Putamen (tissue), 1 donor: ENCODE measurements at regions not wholly inside any gene's neighbourhood (a gene's known extent, or its start where the extent isn't known, plus 50 kb on each side); places are given as distances from the start of the nearest gene placed in this dataset.
A peak's percentile ranks its signal among the peaks of the same experiment; 100 is the strongest.

ENCODE experiments used
- DNase-seq: peaks from one replicate; pipeline ENCODE4 v3.0.0-alpha.2; 2016; ENCODE audit warnings: low spot score

DNA sequence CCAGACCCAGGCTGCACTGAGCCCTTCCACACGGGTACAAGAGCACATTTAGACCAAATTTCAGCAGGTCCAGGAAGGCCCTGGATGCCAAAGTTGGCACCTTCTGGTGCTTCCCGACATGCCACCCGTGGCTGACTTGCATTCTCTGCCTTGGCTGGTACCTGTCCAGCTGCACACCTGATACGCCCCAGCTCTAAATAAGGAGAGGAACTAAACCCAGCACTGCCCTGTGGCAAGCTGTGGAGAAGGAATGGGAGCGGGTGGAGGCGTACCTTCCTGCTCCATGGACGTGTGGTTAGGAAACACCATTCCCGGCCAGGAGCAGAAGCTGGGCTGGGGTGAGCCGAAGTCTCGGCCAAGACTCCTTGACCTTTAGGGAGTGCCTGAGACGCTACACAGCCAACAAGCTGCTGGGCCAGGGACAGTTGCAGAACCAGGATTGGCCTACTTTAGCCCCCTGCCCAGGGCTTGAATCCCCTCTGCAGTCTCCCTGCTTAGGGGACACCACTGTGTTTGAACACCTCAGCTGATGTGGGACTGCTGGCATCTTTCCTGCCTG is 86.5 kb upstream of the TAF1B start:
- DNase-seq, result no peak

DNA sequence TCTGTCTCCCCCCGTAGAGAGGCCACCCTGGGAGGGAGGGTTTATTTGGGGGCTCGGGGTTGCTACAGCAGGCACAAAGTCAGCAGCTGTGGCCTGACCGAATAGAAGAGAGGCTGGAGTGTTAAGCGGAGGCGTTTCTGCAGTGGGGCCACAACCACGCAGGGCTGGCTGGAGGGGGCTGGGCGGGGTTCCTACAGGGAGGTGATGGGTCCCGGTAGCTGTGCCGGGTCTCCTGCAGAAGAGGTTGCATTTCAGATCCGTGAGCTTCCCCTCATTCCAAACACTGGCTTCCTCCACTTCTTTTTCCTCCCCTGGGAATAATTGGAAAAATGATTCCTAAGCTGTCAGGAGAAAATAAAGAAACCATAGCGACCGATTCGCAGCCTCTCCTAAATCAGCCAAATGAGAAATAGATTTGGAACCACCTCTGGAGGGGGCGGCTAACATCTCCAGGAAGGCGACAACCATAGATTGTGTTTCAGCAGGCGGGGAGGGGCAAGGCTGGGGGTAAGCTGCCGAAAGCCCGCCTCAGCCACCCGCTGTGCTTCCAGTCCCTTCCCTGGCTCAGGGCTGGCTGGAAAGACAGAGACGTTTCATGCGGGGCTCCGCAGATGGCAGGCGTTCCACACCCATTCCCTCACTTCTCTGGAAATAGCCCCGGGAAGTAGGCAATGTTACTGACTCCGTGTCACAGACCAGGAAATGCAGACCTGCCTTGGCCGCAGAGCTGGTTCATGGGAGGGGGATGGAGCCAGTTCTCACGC is 85.6 kb upstream of the TAF1B start:
- DNase-seq, result no peak

DNA sequence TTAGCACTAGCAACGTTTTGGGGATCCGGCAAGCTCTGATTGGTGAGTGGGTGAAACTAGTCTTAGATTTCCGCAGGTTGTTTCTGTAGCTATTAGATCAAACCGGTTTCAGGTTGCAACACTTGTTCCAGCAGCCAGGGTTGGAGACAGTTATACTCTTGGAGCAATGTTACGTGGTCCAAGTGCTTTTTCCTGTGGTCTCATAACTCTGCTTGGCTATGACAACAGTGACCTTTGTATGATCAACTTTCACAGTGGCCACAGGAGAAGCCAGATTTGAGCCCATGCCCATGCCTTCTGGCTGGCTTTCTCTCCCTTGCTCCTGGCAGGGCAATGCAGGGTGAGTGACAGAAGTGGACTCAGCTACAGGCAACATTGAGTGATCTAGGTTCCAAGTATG is 84.5 kb upstream of the TAF1B start:
- DNase-seq, result no peak

DNA sequence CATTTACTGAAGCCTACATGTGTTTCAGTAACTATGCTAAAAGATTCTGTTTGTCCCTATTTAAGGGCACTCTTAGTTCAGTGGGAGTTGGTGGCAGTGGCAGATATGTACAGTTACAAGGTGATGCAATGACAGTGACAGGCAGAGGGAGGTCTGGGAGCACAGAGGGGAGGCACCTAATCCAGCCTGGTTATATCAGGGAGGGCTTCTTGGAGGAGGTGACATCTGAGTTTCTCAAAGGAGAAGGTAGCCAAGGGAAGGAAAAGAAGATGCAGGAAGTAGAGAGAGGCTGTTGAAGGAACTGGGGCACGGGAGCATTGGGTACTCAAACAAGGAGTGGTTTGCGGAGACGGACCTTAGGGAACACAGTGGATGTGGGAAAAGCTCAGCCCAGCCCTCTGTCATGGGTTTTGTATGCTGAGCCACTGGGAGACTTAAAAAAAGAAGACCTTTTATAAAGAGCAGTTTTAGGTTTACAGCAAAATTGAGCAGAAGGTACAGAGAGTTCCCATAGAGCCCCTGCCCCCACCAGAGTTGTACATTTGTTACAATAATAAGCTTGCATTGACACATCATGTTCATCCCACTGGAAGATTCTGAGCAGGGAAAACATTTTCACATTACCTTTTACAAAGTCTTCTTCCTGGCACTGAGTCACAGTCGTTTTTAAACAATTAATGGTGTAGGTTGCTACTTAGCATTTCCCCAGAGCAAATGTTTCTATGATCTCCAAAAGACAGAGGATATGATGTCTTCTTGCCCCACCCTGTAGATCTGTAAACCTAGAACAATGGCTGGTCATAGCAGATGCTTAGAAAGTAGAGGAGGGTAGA is 83.0 kb upstream of the TAF1B start:
- DNase-seq, result no peak

DNA sequence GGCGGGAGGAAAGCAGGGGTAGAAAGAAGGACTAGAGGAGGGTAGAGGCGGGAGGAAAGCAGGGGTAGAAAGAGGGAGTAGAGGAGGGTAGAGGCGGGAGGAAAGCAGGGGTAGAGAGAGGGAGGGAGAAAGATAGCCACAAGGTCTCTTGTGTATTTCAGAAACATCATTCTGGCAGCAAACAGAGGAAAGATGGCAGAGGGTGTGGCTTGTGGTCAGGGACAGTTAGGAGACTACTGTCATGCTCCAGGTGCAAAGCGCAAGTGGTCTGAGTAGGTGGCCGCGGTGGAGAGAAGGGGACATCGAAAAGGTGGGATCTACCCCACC is 82.4 kb upstream of the TAF1B start:
- DNase-seq, result no peak

DNA sequence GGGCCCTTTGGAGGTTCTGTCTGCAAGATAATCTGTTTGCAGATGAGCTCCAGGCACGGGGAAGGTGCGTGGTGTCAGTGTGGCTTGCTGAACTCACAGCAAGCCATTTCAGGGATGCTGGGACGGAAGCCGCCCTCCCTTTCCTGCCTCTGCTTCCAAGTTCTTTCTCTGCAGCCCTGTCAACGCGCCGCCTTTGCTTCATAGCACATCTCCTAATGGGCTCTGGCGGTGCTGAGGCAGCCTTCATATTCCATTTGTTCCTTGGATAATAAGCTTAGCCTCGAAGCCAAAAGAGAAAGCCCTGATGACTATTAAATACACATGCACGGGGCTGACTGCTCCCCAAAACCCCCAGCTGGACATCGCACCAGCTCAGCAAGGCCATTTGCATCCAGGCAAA is 81.7 kb upstream of the TAF1B start:
- DNase-seq, result no peak

GRCh38 chr2:9762164-9762563 is 81.1 kb upstream of the TAF1B start:
- DNase-seq, result no peak

- no peak for DNase-seq
Observed at GRCh38 chr2:9762941-9763340, 80.3 kb upstream of the TAF1B start.

GRCh38 chr2:9763356-9764152 is 79.7 kb upstream of the TAF1B start:
- no peak for DNase-seq

DNA sequence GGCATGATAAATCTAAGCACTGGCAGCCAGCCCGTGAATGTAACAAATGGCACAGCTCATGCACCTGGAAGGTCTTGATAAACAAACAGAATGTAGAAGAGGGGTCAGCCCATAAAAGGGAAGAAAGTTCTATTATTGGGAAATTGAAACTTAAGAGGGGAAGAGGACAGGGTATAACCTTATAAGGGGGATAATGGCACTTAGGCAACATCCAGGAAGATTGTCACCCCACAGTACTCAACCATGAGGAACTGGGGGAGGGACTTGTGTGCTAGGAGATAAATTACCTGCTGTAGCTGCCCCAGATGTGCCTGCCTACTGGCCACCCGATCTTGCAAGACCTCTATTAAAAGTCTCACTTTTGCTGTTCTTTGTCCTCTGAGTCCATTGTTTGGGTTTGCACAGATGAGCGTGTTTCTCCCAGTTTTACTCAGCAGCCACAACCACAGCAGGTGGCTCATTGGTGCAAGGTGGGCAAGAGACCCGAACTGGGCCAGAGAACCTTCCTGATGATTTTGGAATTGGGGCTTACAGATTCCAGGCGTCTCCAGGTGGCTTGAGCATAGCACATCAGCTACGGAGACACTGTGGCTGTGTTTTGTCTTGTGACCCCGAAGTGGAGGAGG is 79.0 kb upstream of the TAF1B start:
- DNase-seq, result no peak

DNA sequence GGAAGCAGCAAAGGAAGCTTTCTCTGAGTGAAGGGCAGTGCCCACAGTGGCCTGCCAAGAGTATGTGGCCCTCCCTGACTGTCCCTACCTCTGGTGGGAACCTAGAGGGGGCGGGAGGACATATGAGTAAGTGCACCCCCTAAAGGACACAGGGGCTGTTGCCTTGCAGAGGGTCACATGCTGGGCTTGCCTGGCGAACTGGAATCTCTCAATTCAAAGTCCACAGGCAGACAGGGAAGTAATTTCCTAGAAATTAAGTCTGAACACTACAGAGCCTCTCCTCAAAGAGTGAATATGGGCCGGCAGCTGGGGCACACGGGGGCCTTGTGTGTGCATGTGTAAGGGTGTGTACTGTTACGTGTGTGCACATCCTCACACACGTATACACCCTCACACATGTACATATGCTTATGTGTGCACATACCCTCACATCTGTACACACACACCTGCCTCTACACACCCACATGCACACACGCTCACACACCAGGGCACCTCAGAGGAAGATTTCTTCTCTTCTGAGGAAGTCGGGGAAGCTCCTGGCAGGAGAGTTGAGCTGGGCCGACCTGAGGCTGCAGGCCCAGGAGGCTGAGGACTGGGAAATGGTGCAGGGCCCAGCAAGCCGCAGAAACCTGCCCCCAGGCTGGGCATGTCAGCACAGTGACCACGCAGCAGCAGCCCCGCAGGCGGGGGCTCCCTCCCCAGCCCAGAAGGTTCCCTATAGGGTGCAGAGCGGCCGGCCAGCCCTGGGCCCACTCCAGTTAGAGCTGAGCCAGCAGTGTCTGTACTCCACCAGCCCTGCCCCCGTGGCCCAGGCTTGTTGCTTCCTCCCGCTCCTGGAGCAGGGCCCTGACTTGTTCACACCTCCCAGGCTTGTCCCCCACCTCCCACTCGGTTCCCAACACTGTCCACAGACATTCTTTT is 77.4 kb upstream of the TAF1B start:
- DNase-seq, result no peak

DNA sequence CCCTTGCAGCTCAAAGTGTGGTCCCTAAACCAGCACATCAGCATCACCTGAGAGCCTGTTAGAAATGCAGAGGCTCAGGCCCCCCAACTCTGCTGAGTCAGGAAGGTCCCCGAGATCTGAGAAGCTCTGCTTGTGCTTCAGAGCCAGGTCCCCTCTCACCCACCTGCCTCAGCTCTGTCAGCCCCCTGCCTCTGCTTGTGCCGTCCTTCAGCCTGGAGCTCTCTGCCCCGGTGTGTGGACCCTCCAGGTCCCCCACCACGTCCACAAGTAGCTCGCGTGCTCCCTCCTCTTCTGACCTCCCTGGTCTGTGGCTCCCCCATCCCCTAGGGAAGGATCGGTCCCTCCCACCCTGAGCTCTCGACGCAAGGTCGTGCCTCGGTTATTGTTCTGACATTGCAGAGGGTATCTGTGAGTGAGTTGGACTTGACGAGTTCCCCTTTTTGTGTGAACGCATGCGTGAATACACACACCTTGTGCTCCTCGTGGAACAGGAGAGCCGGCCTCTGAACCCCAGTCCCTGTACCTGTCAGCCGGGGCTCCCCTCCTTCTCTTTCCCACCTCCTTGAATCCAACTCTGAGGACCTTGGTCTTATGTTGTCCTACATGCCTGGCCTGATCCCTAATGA is 75.5 kb upstream of the TAF1B start:
- DNase-seq, result no peak

- DNase-seq, result no peak
Observed at GRCh38 chr2:9768388-9768787, 74.9 kb upstream of the TAF1B start.

- DNase-seq, result no peak
Observed at GRCh38 chr2:9769171-9770005, 73.9 kb upstream of the TAF1B start.

- no peak for DNase-seq
Observed at GRCh38 chr2:9770006-9770307, 73.3 kb upstream of the TAF1B start.

- peak; percentile 69 for DNase-seq
Observed at GRCh38 chr2:9770308-9771100, 72.8 kb upstream of the TAF1B start.

GRCh38 chr2:9771101-9771449 is 72.2 kb upstream of the TAF1B start:
- DNase-seq, result no peak

GRCh38 chr2:9771481-9772017 is 71.7 kb upstream of the TAF1B start:
- no peak for DNase-seq
